IMR-90 (cell line): ENCODE measurements at regions not wholly inside any gene's neighbourhood (a gene's known extent, or its start where the extent isn't known, plus 50 kb on each side); places are given as distances from the start of the nearest gene placed in this dataset.

Experiments used
- ATAC-seq: fragments of 200-7000 bp; cut with Tn5 transposase; 2 replicates; pipeline ENCODE4 v1.9.1; 2020; ENCODE audit warnings: low read depth, mild to moderate bottlenecking, moderate library complexity
- BruUV-seq: library from RNA; stranded (reverse); fragments of 400-500 nt; replicated peaks from 2 replicates; lab custom pipeline; 2021; lab: Mats Ljungman, UMichigan
- CTCF ChIA-PET: fragments of 300-600 bp; formaldehyde crosslinking; extraction: SDS; loops from one replicate; lab custom pipeline; 2021; ENCODE audit warnings: antibody characterized with exemption; lab: Yijun Ruan, JAX
- POLR2A ChIA-PET: fragments of 300-600 bp; sonication (Branson Sonifier 250); formaldehyde crosslinking; loops from one replicate; lab custom pipeline; 2022; ENCODE audit warnings: antibody characterized with exemption; ENCODE audit not compliant: unreplicated experiment; lab: Charles Lee
- DNase-seq: peaks from one replicate; pipeline ENCODE4 v3.0.0; 2013
- H2AFZ ChIP-seq: replicated peaks from 2 replicates; pipeline ENCODE3; 2013; ENCODE audit warnings: low read length, mild to moderate bottlenecking; ENCODE audit not compliant: poor library complexity
- H2AK5ac ChIP-seq: 2 replicates; pipeline ENCODE4 v1.6.1; 2013; ENCODE audit warnings: low read depth, low read length, inconsistent platforms
- H2AK9ac ChIP-seq: replicated peaks from 2 replicates; pipeline ENCODE3; 2013; ENCODE audit warnings: mild to moderate bottlenecking, low read depth, low read length, moderate library complexity; ENCODE audit not compliant: poor library complexity
- H2BK120ac ChIP-seq: 2 replicates; pipeline ENCODE4 v1.6.1; 2013; ENCODE audit warnings: low read depth, low read length, inconsistent platforms
- H2BK15ac ChIP-seq: 3 replicates; pipeline ENCODE4 v1.6.1; 2013; ENCODE audit warnings: low read depth, low read length, inconsistent platforms
- H2BK20ac ChIP-seq: 2 replicates; pipeline ENCODE4 v1.6.1; 2013; ENCODE audit warnings: low read depth, mild to moderate bottlenecking, inconsistent platforms, low read length, moderate library complexity
- H2BK5ac ChIP-seq: 2 replicates; pipeline ENCODE4 v1.6.1; 2013; ENCODE audit warnings: mild to moderate bottlenecking, low read depth, low read length, inconsistent platforms; ENCODE audit not compliant: poor library complexity, severe bottlenecking
- H3K14ac ChIP-seq: replicated peaks from 2 replicates; pipeline ENCODE4 v1.6.1; 2013; ENCODE audit warnings: low read depth, low read length, inconsistent platforms
- H3K18ac ChIP-seq: 2 replicates; pipeline ENCODE4 v1.6.1; 2013; ENCODE audit warnings: low read depth, low read length, control low read depth
- H3K23ac ChIP-seq: 2 replicates; pipeline ENCODE4 v1.6.1; 2013; ENCODE audit warnings: low read depth, low read length, inconsistent platforms
- H3K27ac ChIP-seq: 2 replicates; pipeline ENCODE4 v1.5.1; 2013; ENCODE audit warnings: mild to moderate bottlenecking, control low read depth, low read length; ENCODE audit not compliant: insufficient read depth
- H3K27me3 ChIP-seq: 2 replicates; pipeline ENCODE4 v1.6.1; 2013; ENCODE audit warnings: low read length; ENCODE audit not compliant: control insufficient read depth, insufficient read depth
- H3K36me3 ChIP-seq: 2 replicates; pipeline ENCODE4 v1.6.1; 2013; ENCODE audit warnings: low read length, mixed read lengths; ENCODE audit not compliant: control insufficient read depth, insufficient read depth
- H3K4ac ChIP-seq: 2 replicates; pipeline ENCODE4 v1.6.1; 2013; ENCODE audit warnings: low read depth, low read length, inconsistent platforms
- H3K4me1 ChIP-seq: 2 replicates; pipeline ENCODE4 v1.6.1; 2013; ENCODE audit warnings: low read length, mixed read lengths; ENCODE audit not compliant: control insufficient read depth, insufficient read depth
- H3K4me2 ChIP-seq: 2 replicates; pipeline ENCODE4 v1.6.1; 2013; ENCODE audit warnings: low read depth, mild to moderate bottlenecking, control low read depth, low read length, moderate library complexity
- H3K4me3 ChIP-seq: 2 replicates; pipeline ENCODE4 v1.5.1; 2013; ENCODE audit warnings: low read depth, mild to moderate bottlenecking, control low read depth, low read length, moderate library complexity; ENCODE audit not compliant: insufficient read depth
- H3K56ac ChIP-seq: 2 replicates; pipeline ENCODE4 v1.6.1; 2013; ENCODE audit warnings: low read length, inconsistent platforms; ENCODE audit not compliant: insufficient read depth; ENCODE audit errors: extremely low read depth
- H3K79me1 ChIP-seq, 2 experiments: 2 replicates each; pipeline ENCODE4 v1.6.1; 2013; ENCODE audit warnings: low read length in 2 of 2, inconsistent platforms in 1 of 2, low read depth in 1 of 2
- H3K9ac ChIP-seq: 2 replicates; pipeline ENCODE4 v1.6.1; 2013; ENCODE audit warnings: low read depth, low read length, control low read depth
- H3K9me1 ChIP-seq: 2 replicates; pipeline ENCODE4 v1.6.1; 2013; ENCODE audit warnings: low read length, inconsistent platforms; ENCODE audit not compliant: insufficient read depth
- H3K9me3 ChIP-seq: 2 replicates; pipeline ENCODE4 v1.6.1; 2013; ENCODE audit warnings: low read length; ENCODE audit not compliant: control insufficient read depth, insufficient read depth
- H4K20me1 ChIP-seq: 2 replicates; pipeline ENCODE4 v1.6.1; 2013; ENCODE audit warnings: low read length, inconsistent platforms; ENCODE audit not compliant: insufficient read depth
- H4K5ac ChIP-seq: 2 replicates; pipeline ENCODE4 v1.6.1; 2013; ENCODE audit warnings: mild to moderate bottlenecking, low read depth, low read length, control low read depth
- H4K8ac ChIP-seq, 2 experiments: 2 replicates each; pipeline ENCODE4 v1.6.1; 2013; ENCODE audit warnings: low read depth in 2 of 2, low read length in 2 of 2, control low read depth in 1 of 2, inconsistent platforms in 1 of 2
- H4K91ac ChIP-seq: 2 replicates; pipeline ENCODE4 v1.6.1; 2013; ENCODE audit warnings: low read depth, low read length, inconsistent platforms; ENCODE audit not compliant: insufficient read depth
- CEBPB ChIP-seq: IDR thresholded peaks from 2 replicates; pipeline ENCODE4 v1.6.1; 2012; ENCODE audit warnings: low read depth, low read length, improper control_type of control experiment
- CHD1 ChIP-seq: IDR thresholded peaks from 2 replicates; pipeline ENCODE4 v1.6.1; 2012; ENCODE audit warnings: low read depth, low read length, improper control_type of control experiment
- FOS ChIP-seq: fragments of 150-350 bp; IDR thresholded peaks from 2 replicates; pipeline ENCODE4 v1.6.1; 2016; ENCODE audit warnings: low read depth, low read length
- MAFK ChIP-seq: IDR thresholded peaks from 2 replicates; pipeline ENCODE4 v1.6.1; 2012; ENCODE audit warnings: low read depth, low read length, improper control_type of control experiment
- MAZ ChIP-seq: IDR thresholded peaks from 2 replicates; pipeline ENCODE4 v1.6.1; 2012; ENCODE audit warnings: low read depth, mild to moderate bottlenecking, low read length, improper control_type of control experiment, moderate library complexity, borderline replicate concordance
- POLR2A ChIP-seq: IDR thresholded peaks from 2 replicates; pipeline ENCODE4 v1.6.1; 2012; ENCODE audit warnings: mild to moderate bottlenecking, low read depth, low read length
- RAD21 ChIP-seq: IDR thresholded peaks from 2 replicates; pipeline ENCODE4 v1.6.1; 2012; ENCODE audit warnings: low read length, improper control_type of control experiment
- RCOR1 ChIP-seq: IDR thresholded peaks from 2 replicates; pipeline ENCODE4 v1.6.1; 2012; ENCODE audit warnings: mild to moderate bottlenecking, low read length, improper control_type of control experiment; ENCODE audit not compliant: insufficient replicate concordance
- RFX5 ChIP-seq: IDR thresholded peaks from 2 replicates; pipeline ENCODE4 v1.8.0; 2012; ENCODE audit warnings: low read depth, mild to moderate bottlenecking, low read length, moderate library complexity
- WGBS, 2 experiments: methylation state at CpG; one replicate each; pipeline versions ENCODE4 v1.1.5 to v1.1.7; 2013; ENCODE audit warnings: missing lambda C conversion rate in 2 of 2; ENCODE audit not compliant: insufficient read length in 1 of 2; ENCODE audit errors: extremely low coverage in 2 of 2; 5-methylcytosine and 5-hydroxymethylcytosine counted together
- dilution Hi-C: fragments of 300-500 bp; cut with HindIII; formaldehyde crosslinking; loops from one replicate; pipeline ENCODE4 v1.14.3; 2018; ENCODE audit warnings: low sequenced_read_pairs; ENCODE audit not compliant: unreplicated experiment
- in situ Hi-C: fragments of 300-500 bp; cut with MboI; formaldehyde crosslinking; loops from 3 replicates; pipeline ENCODE4 v1.14.3; 2019; ENCODE audit warnings: low sequenced_read_pairs, inconsistent platforms, mixed read lengths
- intact Hi-C: fragments of 100-400 bp; cut with micrococcal nuclease; formaldehyde crosslinking; loops from 2 replicates; pipeline ENCODE4 v1.10.0; 2022
- TF ChIP-seq, protein P1 (sequence below): conservative IDR thresholded peaks from 2 replicates; pipeline ENCODE4 v1.5.1; 2012; ENCODE audit warnings: mild to moderate bottlenecking, low read depth, low read length, improper control_type of control experiment
- TF ChIP-seq, protein P2 (sequence below): fragments of 150-350 bp; IDR thresholded peaks from 2 replicates; pipeline ENCODE4 v1.6.1; 2017; ENCODE audit warnings: mild to moderate bottlenecking, antibody characterized with exemption, low read length, low read depth
- TF ChIP-seq, protein P3 (sequence below): fragments of 150-350 bp; IDR thresholded peaks from 2 replicates; pipeline ENCODE4 v1.6.1; 2016; ENCODE audit warnings: low read depth, mild to moderate bottlenecking, low read length, moderate library complexity, borderline replicate concordance

DNA sequence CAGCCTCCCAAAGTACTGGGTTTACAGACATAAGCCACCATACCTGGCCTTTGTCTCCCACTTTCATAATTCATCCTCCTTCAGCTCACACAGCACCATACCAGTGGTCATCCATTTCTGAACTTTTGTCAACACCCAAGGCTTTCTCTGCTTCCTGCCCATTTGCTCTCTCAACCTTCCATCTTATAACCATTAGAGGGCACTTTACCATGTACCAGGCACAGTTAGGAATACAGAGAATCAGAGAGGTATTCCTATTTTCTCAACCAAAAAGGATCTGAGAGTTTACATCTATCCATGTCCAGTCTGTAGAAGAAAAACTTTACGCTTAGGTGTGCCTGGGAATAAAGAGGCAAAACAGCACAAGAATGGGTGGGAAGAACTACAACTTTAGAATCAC, 397.6 kb downstream of the BUD13 start:
- dilution Hi-C loops = no loop called here
- ChIA-PET POLR2A (no interaction called here), CTCF (no interaction called here)
- DNase-seq (no peak), ATAC-seq (no peak)
- no peaks in the 10 kb centered on the region for H3K36me3 ChIP-seq
- no peak overlapping the region for H3K4me3 ChIP-seq
- no peaks in the 10 kb centered on the region for H3K9me1 ChIP-seq
- no peak overlapping the region for H2AK9ac ChIP-seq
- H3K4ac ChIP-seq = no peak overlapping the region
- in situ Hi-C loops = no loop called here
- WGBS, 2 experiments = no CpG with 5 or more reads among the region's 1 CpG
- H3K27me3 ChIP-seq = no peaks in the 10 kb centered on the region
- no peak overlapping the region for H4K5ac ChIP-seq
- H2BK20ac ChIP-seq = no peak overlapping the region
- no peaks in the 10 kb centered on the region for H3K4me1 ChIP-seq
- H3K9me3 ChIP-seq = no peaks in the 10 kb centered on the region
- H3K23ac ChIP-seq = no peak overlapping the region
- no peak overlapping the region for H2BK5ac ChIP-seq
- no peak overlapping the region for H2AFZ ChIP-seq
- H4K8ac ChIP-seq = no peak overlapping the region
- H2AK5ac ChIP-seq = no peak overlapping the region
- H3K27ac ChIP-seq = no peak overlapping the region
- H2BK15ac ChIP-seq = no peak overlapping the region
- no peak overlapping the region for H3K4me2 ChIP-seq
- TF ChIP-seq RFX5 (no peak), CHD1 (no peak), MAFK (no peak), CEBPB (no peak), FOS (no peak), MAZ (no peak), RAD21 (no peak), RCOR1 (no peak), POLR2A (no peak)
- TF ChIP-seq, protein P1, sequence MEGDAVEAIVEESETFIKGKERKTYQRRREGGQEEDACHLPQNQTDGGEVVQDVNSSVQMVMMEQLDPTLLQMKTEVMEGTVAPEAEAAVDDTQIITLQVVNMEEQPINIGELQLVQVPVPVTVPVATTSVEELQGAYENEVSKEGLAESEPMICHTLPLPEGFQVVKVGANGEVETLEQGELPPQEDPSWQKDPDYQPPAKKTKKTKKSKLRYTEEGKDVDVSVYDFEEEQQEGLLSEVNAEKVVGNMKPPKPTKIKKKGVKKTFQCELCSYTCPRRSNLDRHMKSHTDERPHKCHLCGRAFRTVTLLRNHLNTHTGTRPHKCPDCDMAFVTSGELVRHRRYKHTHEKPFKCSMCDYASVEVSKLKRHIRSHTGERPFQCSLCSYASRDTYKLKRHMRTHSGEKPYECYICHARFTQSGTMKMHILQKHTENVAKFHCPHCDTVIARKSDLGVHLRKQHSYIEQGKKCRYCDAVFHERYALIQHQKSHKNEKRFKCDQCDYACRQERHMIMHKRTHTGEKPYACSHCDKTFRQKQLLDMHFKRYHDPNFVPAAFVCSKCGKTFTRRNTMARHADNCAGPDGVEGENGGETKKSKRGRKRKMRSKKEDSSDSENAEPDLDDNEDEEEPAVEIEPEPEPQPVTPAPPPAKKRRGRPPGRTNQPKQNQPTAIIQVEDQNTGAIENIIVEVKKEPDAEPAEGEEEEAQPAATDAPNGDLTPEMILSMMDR = no peak
- TF ChIP-seq, protein P2, sequence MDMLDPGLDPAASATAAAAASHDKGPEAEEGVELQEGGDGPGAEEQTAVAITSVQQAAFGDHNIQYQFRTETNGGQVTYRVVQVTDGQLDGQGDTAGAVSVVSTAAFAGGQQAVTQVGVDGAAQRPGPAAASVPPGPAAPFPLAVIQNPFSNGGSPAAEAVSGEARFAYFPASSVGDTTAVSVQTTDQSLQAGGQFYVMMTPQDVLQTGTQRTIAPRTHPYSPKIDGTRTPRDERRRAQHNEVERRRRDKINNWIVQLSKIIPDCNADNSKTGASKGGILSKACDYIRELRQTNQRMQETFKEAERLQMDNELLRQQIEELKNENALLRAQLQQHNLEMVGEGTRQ = no peak
- TF ChIP-seq, protein P3, sequence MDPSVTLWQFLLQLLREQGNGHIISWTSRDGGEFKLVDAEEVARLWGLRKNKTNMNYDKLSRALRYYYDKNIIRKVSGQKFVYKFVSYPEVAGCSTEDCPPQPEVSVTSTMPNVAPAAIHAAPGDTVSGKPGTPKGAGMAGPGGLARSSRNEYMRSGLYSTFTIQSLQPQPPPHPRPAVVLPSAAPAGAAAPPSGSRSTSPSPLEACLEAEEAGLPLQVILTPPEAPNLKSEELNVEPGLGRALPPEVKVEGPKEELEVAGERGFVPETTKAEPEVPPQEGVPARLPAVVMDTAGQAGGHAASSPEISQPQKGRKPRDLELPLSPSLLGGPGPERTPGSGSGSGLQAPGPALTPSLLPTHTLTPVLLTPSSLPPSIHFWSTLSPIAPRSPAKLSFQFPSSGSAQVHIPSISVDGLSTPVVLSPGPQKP = no peak
- intact Hi-C loops = no loop called here
- H2BK120ac ChIP-seq = no peak overlapping the region
- no peak overlapping the region for H3K9ac ChIP-seq
- H3K79me1 ChIP-seq = no peaks in the 10 kb centered on the region
- no peak overlapping the region for H3K56ac ChIP-seq
- H3K18ac ChIP-seq = no peak overlapping the region
- no TSS peak for BruUV-seq
- no peaks in the 10 kb centered on the region for H4K20me1 ChIP-seq
- no peak overlapping the region for H4K91ac ChIP-seq
- H3K14ac ChIP-seq = no peak overlapping the region
